Sigmoid colon (tissue), 4 donors: ENCODE measurements at regions not wholly inside any gene's neighbourhood (a gene's known extent, or its start where the extent isn't known, plus 50 kb on each side); places are given as distances from the start of the nearest gene placed in this dataset.

Source experiments
- CTCF ChIP-seq, 4 experiments: fragments of 450-650 bp in 3 of 4; fragments of 200-600 bp in 1 of 4; IDR thresholded peaks; one replicate each; pipeline ENCODE4 v1.5.1; 2016 to 2019; ENCODE audit warnings: antibody characterized with exemption in 4 of 4, mild to moderate bottlenecking in 3 of 4, moderate library complexity in 2 of 4
- POLR2A ChIP-seq, 2 donors: fragments of 450-650 bp; IDR thresholded peaks; one replicate each; pipeline ENCODE4 v1.6.1; 2016; ENCODE audit warnings: antibody characterized with exemption in 2 of 2, mild to moderate bottlenecking in 2 of 2, moderate library complexity in 2 of 2
- POLR2AphosphoS5 ChIP-seq, 4 donors: sonication (generic); formaldehyde crosslinking; IDR thresholded peaks; one replicate each; pipeline ENCODE4 v1.6.1; 2017; ENCODE audit warnings: antibody characterized with exemption in 4 of 4

DNA sequence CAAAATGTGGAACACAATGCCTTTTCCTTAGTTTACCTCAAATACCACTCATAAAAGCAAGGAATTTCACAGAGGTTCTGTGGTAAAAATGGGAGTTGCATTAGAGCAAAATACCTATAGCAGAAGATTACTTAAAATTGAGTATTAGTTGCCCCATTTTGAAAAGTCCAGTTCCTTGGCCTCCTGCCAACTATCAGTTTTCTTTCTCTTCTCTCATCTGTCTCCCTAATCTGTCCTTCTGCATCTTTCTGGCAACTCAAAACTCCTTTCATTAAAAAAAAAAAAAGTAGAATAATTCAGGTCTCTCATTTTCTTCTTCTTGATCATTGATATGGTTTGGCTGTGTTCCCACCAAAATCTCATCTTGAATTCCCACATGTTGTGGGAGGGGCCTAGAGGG is 127.3 kb downstream of the ATP23 start:
- TF ChIP-seq POLR2A (IDR thresholded peaks at IDR 0.05) (no peak), CTCF (IDR thresholded peaks at IDR 0.05) (no peak), POLR2AphosphoS5 (IDR thresholded peaks at IDR 0.05) (no peak)
